Adrenal gland (tissue), 5 donors: ENCODE measurements at regions not wholly inside any gene's neighbourhood (a gene's known extent, or its start where the extent isn't known, plus 50 kb on each side); places are given as distances from the start of the nearest gene placed in this dataset.

Source experiments
- CTCF ChIP-seq, 6 experiments: fragments of 450-650 bp in 4 of 6; fragments of 200-600 bp in 2 of 6; sonication (generic) in 1 of 6; IDR thresholded peaks; 1 replicate in 5 of 6; 2 replicates in 1 of 6; pipeline versions ENCODE4 v1.5.1 to v1.8.0; 2016 to 2021; ENCODE audit warnings: antibody characterized with exemption in 6 of 6, mild to moderate bottlenecking in 2 of 6, moderate library complexity in 1 of 6
- POLR2A ChIP-seq, 2 donors: fragments of 450-650 bp; IDR thresholded peaks; one replicate each; pipeline ENCODE4 v1.6.1; 2017; ENCODE audit warnings: antibody characterized with exemption in 2 of 2, mild to moderate bottlenecking in 2 of 2, moderate library complexity in 1 of 2
- donor health status: DM: no; HTN: no; CAD: no.

DNA sequence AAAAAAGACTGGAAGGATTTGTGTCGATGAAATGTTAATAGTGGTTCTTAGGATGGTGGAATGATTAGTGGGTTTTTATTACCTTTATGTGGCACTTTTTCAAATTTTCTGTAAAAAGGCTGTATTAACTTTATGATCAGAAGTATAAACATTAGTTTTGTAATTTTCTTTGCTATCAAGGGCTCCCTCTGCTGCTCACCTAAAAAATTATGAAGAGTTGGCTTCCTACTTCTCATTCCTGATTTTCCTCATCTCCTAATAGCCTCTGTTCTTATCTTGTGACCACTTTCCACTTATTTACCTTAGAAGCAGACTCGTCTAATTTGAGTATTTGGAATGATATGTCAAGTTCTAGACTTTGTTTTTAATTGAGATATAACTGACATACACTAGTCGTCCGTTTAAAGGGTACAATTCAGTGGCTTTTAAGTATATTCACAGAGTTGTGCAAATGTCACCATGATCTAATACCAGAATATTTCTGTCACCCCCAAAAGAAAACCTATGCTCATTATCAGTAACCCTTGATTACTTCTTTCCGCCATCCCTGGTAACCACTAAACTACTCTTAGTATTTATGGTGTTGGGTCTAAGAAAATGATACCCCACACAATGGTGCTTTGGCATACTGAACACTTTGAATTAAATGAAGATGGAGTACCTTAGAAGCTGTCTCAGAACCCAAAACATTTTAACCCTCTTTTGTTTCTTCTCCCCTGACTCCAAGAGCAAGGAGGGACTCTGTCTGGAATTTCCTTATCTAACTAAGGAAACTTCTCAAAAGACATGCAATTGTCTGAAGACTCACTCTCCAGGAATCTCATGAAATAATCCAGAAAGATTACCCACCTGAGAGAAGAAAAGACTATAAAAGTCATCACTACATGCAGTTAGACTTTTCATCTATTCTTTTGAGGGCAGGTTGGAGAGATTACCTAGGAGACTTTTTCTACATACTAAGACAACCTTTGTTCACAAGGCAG lies 311.3 kb downstream of the DLEU7 start:
- no peak for TF ChIP-seq POLR2A (IDR thresholded peaks at IDR 0.05)
- TF ChIP-seq CTCF (IDR thresholded peaks at IDR 0.05) = peak; percentile 34 to 72 (median 64)
